HEK293T (cell line): ENCODE measurements at regions not wholly inside any gene's neighbourhood (a gene's known extent, or its start where the extent isn't known, plus 50 kb on each side); places are given as distances from the start of the nearest gene placed in this dataset.

Experiments
- CTCF ChIA-PET: fragments of 350-600 bp; formaldehyde crosslinking; extraction: SDS; loops from one replicate; lab custom pipeline; 2021; ENCODE audit warnings: antibody characterized with exemption, inconsistent platforms; lab: Yijun Ruan, JAX
- POLR2A ChIA-PET: fragments of 350-600 bp; formaldehyde crosslinking; extraction: SDS; loops from one replicate; lab custom pipeline; 2020; ENCODE audit warnings: antibody characterized with exemption, inconsistent platforms; lab: Yijun Ruan, JAX
- DNase-seq: peaks from one replicate; pipeline ENCODE4 v3.0.0; 2012; ENCODE audit warnings: mixed read lengths; ENCODE audit errors: extremely low spot score
- ARNT ChIP-seq: fragments of 450-650 bp; IDR thresholded peaks from 2 replicates; pipeline ENCODE4 v1.6.1; 2017; ENCODE audit warnings: mild to moderate bottlenecking
- BHLHE40 ChIP-seq: fragments of 450-650 bp; IDR thresholded peaks from 2 replicates; pipeline ENCODE4 v1.6.1; 2016; ENCODE audit warnings: mild to moderate bottlenecking, moderate library complexity, borderline replicate concordance
- CTBP1 ChIP-seq: fragments of 450-650 bp; IDR thresholded peaks from 2 replicates; pipeline ENCODE4 v1.6.1; 2016; ENCODE audit warnings: borderline replicate concordance
- ELF4 ChIP-seq: fragments of 450-650 bp; IDR thresholded peaks from 2 replicates; pipeline ENCODE4 v1.6.1; 2017; ENCODE audit warnings: antibody characterized with exemption
- FOXA1 ChIP-seq: fragments of 450-650 bp; IDR thresholded peaks from 2 replicates; pipeline ENCODE4 v1.6.1; 2016; ENCODE audit warnings: mild to moderate bottlenecking
- FOXK2 ChIP-seq: fragments of 450-650 bp; IDR thresholded peaks from 2 replicates; pipeline ENCODE4 v1.6.1; 2016; ENCODE audit warnings: mild to moderate bottlenecking
- HDGF ChIP-seq: fragments of 450-650 bp; IDR thresholded peaks from 2 replicates; pipeline ENCODE4 v1.6.1; 2017; ENCODE audit warnings: antibody characterized with exemption, borderline replicate concordance
- L3MBTL2 ChIP-seq: fragments of 450-650 bp; conservative IDR thresholded peaks from 2 replicates; pipeline ENCODE4 v1.6.1; 2016; ENCODE audit warnings: mild to moderate bottlenecking
- LEF1 ChIP-seq: fragments of 450-650 bp; IDR thresholded peaks from 2 replicates; pipeline ENCODE4 v1.6.1; 2017; ENCODE audit warnings: mild to moderate bottlenecking, borderline replicate concordance
- NFRKB ChIP-seq: fragments of 450-650 bp; IDR thresholded peaks from 2 replicates; pipeline ENCODE4 v1.6.1; 2016; ENCODE audit warnings: mild to moderate bottlenecking, moderate library complexity
- SP1 ChIP-seq: fragments of 450-650 bp; IDR thresholded peaks from 2 replicates; pipeline ENCODE4 v1.6.1; 2017
- SUZ12 ChIP-seq: fragments of 450-650 bp; IDR thresholded peaks from 2 replicates; pipeline ENCODE4 v1.6.1; 2016; ENCODE audit warnings: mild to moderate bottlenecking
- TARDBP ChIP-seq: fragments of 450-650 bp; IDR thresholded peaks from 2 replicates; pipeline ENCODE4 v1.6.1; 2016
- ZNF384 ChIP-seq: fragments of 450-650 bp; IDR thresholded peaks from 2 replicates; pipeline ENCODE4 v1.6.1; 2016
- TF ChIP-seq, protein P1 (sequence below): fragments of 450-650 bp; IDR thresholded peaks from 2 replicates; pipeline ENCODE4 v1.6.1; 2016

DNA sequence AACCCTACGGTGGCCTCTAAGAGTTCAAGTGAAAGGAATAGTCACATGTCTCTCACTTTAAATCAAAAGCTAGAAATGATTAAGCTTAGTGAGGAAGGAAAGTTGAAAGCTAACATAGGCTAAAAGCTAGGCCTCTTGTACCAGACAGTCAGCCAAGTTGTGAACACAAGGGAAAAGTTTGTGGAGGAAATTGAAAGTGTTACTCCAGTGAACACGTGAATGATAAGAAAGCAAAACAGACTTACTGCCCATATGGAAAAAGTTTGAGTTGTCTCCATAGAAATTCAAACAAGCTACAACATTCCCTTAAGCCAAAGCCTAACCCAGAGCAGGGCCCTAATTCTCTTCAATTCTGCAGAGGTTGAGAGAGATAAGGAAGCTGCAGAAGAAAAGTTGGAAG lies 51.5 kb upstream of the RAB9B start:
- CTCF ChIA-PET: interaction anchor here (0.6 kb wide), 1 partner anchor 833 kb away, joined by 3 read pairs; no protein-coding TSS in a partner anchor
- POLR2A ChIA-PET: interaction anchor here (0.7 kb wide), 1 partner anchor 35 kb away, joined by 3 read pairs; no protein-coding TSS in a partner anchor
- no peak for DNase-seq
- TF ChIP-seq FOXK2 (no peak), L3MBTL2 (no peak), BHLHE40 (no peak), TARDBP (no peak), HDGF (no peak), SUZ12 (no peak), FOXA1 (no peak), ZNF384 (no peak)

DNA sequence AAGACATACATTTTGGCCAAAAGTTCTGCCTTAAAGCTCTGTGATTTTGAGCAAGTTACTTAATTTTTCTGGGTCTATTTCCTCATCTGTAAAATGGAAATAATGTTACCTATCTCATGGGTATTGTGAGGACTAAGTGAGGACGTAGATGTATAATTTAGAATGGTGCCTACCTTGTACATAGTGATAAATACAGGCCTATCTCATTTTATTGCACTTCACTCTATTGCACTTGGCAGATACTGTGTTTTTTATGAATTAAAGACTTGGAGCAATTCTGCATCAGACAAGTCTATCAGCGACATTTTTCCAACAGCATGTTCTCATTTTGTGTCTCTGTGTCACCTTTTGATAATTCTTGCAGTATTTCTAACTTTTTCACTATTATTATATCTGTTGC lies 50.9 kb upstream of the RAB9B start:
- ChIA-PET POLR2A (no interaction called here), CTCF (no interaction called here)
- DNase-seq: no peak
- TF ChIP-seq SP1 (no peak), ZNF384 (no peak), CTBP1 (no peak), FOXK2 (no peak), FOXA1 (no peak), ARNT (no peak), HDGF (no peak), TARDBP (no peak), BHLHE40 (no peak), L3MBTL2 (no peak), LEF1 (no peak), NFRKB (no peak), ELF4 (no peak)
- TF ChIP-seq, protein P1, sequence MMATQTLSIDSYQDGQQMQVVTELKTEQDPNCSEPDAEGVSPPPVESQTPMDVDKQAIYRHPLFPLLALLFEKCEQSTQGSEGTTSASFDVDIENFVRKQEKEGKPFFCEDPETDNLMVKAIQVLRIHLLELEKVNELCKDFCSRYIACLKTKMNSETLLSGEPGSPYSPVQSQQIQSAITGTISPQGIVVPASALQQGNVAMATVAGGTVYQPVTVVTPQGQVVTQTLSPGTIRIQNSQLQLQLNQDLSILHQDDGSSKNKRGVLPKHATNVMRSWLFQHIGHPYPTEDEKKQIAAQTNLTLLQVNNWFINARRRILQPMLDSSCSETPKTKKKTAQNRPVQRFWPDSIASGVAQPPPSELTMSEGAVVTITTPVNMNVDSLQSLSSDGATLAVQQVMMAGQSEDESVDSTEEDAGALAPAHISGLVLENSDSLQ: no peak
